Activated T-helper 17 cell treated with anti-CD3 and anti-CD28 coated beads, Interleukin-2, amount 50 U/mL, for 72 hours (primary cell): ENCODE measurements at regions not wholly inside any gene's neighbourhood (a gene's known extent, or its start where the extent isn't known, plus 50 kb on each side); places are given as distances from the start of the nearest gene placed in this dataset.

Experiments
- ATAC-seq: fragments of 150-1000 bp; cut with Tn5 transposase; replicated peaks from 2 replicates; pipeline ENCODE4 v1.10.0; 2021; ENCODE audit warnings: mild to moderate bottlenecking, moderate library complexity
- H3K27ac Mint-ChIP-seq: one replicate; pipeline ENCODE4 v1.8.0; 2022; ENCODE audit warnings: mixed read lengths
- H3K27me3 Mint-ChIP-seq: one replicate; pipeline ENCODE4 v1.8.0; 2022; ENCODE audit warnings: mixed read lengths
- H3K36me3 Mint-ChIP-seq: one replicate; pipeline ENCODE4 v1.8.0; 2022; ENCODE audit warnings: low read depth, mild to moderate bottlenecking, mixed read lengths
- H3K4me1 Mint-ChIP-seq: one replicate; pipeline ENCODE4 v1.8.0; 2022; ENCODE audit warnings: mixed read lengths
- H3K4me3 Mint-ChIP-seq: one replicate; pipeline ENCODE4 v1.8.0; 2022; ENCODE audit warnings: mild to moderate bottlenecking, mixed read lengths
- H3K9me3 Mint-ChIP-seq: one replicate; pipeline ENCODE4 v1.8.0; 2022; ENCODE audit warnings: mixed read lengths

DNA sequence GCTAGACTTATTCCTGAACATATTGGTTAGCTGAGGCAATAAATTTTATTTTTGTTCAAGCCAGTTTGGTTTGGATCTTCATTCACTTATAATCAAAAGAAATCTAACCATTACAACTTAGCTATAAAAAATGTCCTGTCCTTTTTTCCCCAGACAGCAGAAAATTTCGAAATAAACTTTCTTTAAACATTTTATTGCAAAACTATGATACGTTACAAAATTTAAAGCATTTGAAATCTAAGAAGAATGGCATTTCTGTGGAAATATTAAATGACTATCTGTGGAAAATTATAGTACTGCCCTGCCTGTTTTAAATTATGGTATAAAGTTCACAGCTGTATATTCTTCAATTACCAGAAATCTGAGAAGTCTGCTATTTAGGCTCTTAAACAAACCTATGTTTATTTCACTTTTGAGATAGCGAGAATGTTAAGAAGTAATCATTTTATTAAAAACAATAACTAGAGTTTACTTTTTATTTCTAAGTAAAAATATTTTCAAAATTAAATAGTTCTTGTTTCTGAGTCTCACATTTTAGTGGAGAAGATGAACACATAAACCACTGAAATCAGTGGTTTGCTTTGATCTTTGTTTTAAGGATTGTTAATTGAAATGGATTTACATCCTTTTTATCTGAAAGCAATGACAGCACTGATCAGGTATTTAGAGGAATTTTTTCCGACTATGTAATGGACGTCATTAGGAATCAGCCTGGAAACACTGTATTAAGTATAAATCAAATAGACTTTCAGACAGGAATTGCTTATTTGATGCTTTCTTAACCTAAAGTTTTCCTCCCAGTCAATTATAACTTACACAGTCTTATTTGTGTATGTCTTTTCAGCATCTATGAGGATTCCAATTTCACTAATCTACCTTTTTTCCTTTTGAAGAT is 553.7 kb downstream of the COL12A1 start:
- no peaks in the 10 kb centered on the region for H3K36me3 Mint-ChIP-seq
- H3K4me1 Mint-ChIP-seq = no peaks in the 10 kb centered on the region
- H3K27me3 Mint-ChIP-seq = no peaks in the 10 kb centered on the region
- peaks cover 13% of the 10 kb centered on the region for H3K9me3 Mint-ChIP-seq
- no peak overlapping the region for H3K27ac Mint-ChIP-seq
- ATAC-seq = no peak
- H3K4me3 Mint-ChIP-seq = no peak overlapping the region

DNA sequence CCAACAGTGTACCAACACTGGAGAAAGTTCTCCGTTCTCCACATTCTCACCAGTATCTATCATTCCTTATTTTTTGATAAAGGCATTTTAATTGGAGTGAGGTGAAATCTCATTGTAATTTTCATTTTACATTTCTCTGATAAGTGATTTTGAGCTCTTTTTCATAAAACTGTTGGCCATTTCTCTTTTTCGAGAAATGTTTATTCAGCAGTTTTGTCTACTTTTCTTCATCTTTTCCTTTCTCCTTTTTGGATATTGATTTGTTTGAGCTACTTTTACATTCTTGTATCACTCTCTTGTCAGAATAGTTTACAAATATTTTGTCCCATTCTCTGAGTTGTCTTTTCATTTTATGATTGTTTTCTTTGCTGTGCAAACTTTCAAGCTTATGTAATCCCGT is 555.2 kb downstream of the COL12A1 start:
- peaks cover 13% of the 10 kb centered on the region for H3K9me3 Mint-ChIP-seq
- no peak overlapping the region for H3K4me3 Mint-ChIP-seq
- no peaks in the 10 kb centered on the region for H3K4me1 Mint-ChIP-seq
- H3K36me3 Mint-ChIP-seq = no peaks in the 10 kb centered on the region
- H3K27ac Mint-ChIP-seq = no peak overlapping the region
- ATAC-seq = no peak
- H3K27me3 Mint-ChIP-seq = no peaks in the 10 kb centered on the region

DNA sequence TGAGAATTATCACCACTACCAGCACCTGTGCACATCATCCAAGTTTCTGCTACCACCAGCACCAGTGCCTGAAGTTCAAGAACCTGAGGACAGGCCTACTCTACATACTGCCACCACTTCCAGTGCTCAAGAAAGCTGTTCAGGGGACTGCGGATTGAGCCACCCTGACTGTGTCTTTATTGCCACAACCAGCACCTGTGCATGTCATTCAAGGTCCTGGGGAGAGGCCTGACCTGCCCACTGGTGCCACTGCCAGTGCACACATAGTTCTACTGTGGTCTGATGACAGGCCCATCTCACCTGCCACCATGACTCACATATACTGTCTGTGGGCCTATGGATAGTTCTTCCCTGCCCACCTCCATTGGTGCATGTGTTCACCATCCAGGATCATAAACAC is 559.4 kb downstream of the COL12A1 start:
- no peak for ATAC-seq
- Mint-ChIP-seq H3K4me3 (no peak overlapping the region), H3K4me1 (no peaks in the 10 kb centered on the region), H3K27me3 (no peaks in the 10 kb centered on the region), H3K9me3 (peaks cover 13% of the 10 kb centered on the region), H3K36me3 (no peaks in the 10 kb centered on the region), H3K27ac (no peak overlapping the region)

DNA sequence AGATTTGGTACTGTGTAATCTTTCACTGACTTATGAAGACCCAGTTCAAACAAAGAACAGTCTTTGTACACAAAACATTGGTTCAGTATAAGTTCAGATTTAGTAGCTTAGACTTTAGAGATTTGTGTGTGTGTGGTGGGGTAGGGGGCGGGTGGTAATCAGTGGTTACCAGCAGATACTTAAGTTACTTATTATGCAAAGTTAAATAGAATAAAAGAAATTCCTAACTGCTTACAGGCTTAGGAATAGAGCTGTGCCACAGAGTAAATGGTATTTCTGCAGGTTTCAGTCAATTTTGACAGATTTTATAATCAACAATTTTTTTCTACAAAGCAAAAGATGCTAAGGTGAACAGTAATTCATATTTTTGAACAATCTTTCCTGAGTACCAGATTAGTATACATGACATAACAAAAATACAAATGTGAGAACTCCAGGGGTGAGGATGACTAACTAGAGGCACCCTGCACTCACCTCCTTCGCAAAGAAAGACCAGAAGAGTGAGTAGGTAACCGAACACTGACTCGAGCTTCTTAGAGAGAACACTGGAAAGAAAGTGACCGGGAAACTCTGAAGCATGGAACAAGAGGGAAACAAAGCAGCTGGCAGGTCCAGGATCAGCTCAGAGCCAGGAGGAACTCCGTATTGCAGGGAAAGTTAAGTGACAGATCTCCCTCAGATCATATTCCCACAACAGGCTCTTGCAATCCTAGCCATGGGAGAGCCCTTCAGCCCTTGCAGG is 560.6 kb downstream of the COL12A1 start:
- Mint-ChIP-seq H3K36me3 (no peaks in the 10 kb centered on the region), H3K27ac (no peak overlapping the region), H3K4me1 (no peaks in the 10 kb centered on the region), H3K27me3 (no peaks in the 10 kb centered on the region), H3K4me3 (no peak overlapping the region), H3K9me3 (peaks cover 9% of the 10 kb centered on the region)
- ATAC-seq = no peak

DNA sequence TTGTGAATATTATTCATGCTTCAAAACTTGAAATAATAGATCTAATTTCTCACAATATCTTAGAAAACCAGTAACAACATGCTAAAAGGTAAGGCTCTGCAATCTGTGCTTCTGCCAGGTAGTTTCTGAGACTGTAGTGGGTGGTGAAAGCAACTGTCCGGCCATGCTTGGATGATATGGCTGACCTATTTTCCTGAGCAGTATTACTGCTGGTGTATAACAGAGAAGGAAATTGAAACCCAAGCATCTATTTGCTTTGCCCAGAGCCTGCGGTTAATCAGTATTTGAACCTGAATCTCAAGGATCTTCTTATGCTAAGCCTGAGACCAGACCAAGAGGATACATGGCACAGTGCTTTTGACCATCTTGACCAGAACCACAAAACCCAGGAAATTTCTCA is 563.8 kb downstream of the COL12A1 start:
- no peak for ATAC-seq
- no peaks in the 10 kb centered on the region for H3K4me1 Mint-ChIP-seq
- H3K9me3 Mint-ChIP-seq = peaks cover 3% of the 10 kb centered on the region
- H3K27me3 Mint-ChIP-seq = no peaks in the 10 kb centered on the region
- H3K4me3 Mint-ChIP-seq = no peak overlapping the region
- no peaks in the 10 kb centered on the region for H3K36me3 Mint-ChIP-seq
- no peak overlapping the region for H3K27ac Mint-ChIP-seq

DNA sequence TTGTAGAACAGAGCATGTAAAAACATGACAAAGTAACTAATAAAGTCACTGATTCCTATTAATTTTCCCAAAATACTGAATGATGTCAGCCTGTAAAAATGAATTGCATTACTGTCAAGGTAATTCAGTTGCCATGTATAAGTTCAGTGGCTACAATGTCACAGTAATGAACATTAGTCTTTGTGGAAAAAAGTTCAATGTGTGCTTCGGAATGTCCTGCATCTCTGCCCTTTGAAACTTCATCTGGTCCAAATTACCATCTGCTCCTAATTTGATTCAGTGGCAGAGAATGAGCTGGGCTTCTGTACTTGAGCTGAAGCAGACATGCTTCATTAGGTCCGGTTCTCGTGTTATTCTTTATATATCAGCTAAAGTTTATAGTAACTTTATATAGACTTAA is 567.4 kb downstream of the COL12A1 start:
- Mint-ChIP-seq H3K4me1 (no peaks in the 10 kb centered on the region), H3K27me3 (no peaks in the 10 kb centered on the region), H3K4me3 (no peak overlapping the region), H3K9me3 (peaks cover 3% of the 10 kb centered on the region), H3K36me3 (no peaks in the 10 kb centered on the region), H3K27ac (no peak overlapping the region)
- no peak for ATAC-seq

DNA sequence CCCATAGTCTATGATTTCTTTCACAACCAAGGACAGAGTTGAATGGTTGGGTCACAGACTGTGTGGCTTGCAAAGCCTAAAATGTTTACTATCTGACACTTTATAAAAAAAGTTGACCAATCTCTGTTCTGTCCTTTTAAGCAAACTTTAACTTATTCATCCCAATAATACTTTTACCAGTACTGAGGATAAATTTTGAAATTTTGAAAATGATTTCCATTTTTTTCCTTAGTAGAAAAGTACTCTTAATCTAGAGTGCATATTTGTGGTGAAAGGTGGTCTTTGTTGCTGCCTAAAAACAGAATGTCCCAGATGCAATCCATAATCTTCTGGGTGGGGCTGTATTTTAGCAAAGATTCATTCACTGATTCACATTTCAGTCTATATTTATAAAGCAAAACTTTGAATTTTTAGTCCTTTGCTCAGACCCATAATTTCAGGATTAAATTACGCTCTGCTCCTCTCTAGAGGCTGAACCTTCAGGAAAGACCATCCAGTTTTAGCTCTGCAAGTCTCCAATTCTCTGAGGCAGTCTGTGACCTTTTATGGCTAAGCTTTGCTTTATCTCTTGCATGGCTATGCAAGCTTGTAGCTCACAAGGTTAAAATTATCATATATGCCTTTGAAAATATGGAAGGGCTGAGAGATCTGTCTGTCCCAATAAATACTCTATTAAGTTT is 573.5 kb downstream of the COL12A1 start:
- H3K4me1 Mint-ChIP-seq = no peaks in the 10 kb centered on the region
- H3K27ac Mint-ChIP-seq = no peak overlapping the region
- no peaks in the 10 kb centered on the region for H3K27me3 Mint-ChIP-seq
- H3K9me3 Mint-ChIP-seq = peaks cover 3% of the 10 kb centered on the region
- H3K4me3 Mint-ChIP-seq = no peak overlapping the region
- no peaks in the 10 kb centered on the region for H3K36me3 Mint-ChIP-seq
- ATAC-seq = no peak

DNA sequence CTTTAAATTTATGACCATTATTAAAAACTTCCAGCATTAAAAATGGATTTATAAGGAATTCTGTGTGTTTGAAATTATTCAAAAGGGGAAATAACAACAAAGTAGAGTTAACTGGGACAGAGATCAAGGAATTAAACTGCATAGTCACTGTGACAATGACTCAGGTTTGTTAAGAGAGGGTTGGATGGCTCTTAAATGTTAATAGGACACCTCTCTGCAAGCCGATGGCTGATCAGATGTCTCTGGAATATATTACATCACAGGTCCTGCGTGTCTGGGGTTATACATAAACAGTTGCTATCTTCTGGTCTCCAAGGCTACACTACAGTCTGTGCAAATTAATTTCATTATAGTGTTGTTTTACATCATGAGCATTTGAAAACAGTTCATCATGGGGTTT is 574.3 kb downstream of the COL12A1 start:
- no peaks in the 10 kb centered on the region for H3K27me3 Mint-ChIP-seq
- H3K36me3 Mint-ChIP-seq = no peaks in the 10 kb centered on the region
- peaks cover 3% of the 10 kb centered on the region for H3K9me3 Mint-ChIP-seq
- no peaks in the 10 kb centered on the region for H3K4me1 Mint-ChIP-seq
- no peak overlapping the region for H3K4me3 Mint-ChIP-seq
- H3K27ac Mint-ChIP-seq = no peak overlapping the region
- ATAC-seq = no peak

DNA sequence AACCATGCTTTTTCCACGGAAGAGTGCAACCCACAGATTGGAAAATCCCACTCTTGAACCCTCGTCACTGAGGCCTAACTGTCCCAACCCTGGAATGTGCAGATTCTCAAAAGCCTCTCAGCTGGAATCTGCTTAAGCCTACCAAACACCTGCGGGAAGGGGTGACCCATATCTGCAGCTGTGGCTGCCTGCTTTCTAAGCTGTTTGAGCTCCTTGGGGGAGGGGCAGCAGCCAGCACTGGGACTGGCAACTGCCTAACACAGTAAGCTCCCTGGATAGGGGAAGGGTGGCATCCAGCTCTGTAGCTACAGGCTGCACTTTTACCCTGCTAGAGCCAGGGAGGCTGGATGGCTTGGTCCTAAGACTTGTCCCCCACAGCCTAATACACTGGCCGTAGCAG is 579.6 kb downstream of the COL12A1 start:
- H3K4me1 Mint-ChIP-seq = no peaks in the 10 kb centered on the region
- H3K27me3 Mint-ChIP-seq = no peaks in the 10 kb centered on the region
- peaks cover 7% of the 10 kb centered on the region for H3K9me3 Mint-ChIP-seq
- ATAC-seq = no peak
- no peak overlapping the region for H3K27ac Mint-ChIP-seq
- H3K36me3 Mint-ChIP-seq = no peaks in the 10 kb centered on the region
- no peak overlapping the region for H3K4me3 Mint-ChIP-seq

DNA sequence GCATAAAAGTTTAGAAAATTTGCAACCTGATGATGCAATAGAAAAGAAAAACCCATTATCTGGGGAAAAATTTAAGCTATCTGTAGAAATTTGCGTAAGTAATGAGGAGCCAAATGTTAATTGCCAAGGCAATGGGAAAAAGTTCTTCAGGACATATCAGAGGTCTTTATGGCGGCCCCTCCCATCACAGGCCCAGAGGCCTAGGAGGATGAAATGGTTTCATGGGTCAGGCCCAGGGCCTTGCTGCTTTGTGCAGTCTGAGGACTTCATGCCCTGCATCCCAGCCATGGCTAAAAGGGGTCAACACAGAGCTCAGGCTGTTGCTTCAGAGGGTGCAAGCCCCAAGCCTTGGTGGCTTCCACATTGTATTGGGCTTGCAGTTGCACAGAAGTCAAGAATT is 582.8 kb downstream of the COL12A1 start:
- Mint-ChIP-seq H3K9me3 (peaks cover 16% of the 10 kb centered on the region), H3K4me3 (no peak overlapping the region), H3K27ac (no peak overlapping the region), H3K4me1 (no peaks in the 10 kb centered on the region), H3K36me3 (no peaks in the 10 kb centered on the region), H3K27me3 (no peaks in the 10 kb centered on the region)
- no peak for ATAC-seq

DNA sequence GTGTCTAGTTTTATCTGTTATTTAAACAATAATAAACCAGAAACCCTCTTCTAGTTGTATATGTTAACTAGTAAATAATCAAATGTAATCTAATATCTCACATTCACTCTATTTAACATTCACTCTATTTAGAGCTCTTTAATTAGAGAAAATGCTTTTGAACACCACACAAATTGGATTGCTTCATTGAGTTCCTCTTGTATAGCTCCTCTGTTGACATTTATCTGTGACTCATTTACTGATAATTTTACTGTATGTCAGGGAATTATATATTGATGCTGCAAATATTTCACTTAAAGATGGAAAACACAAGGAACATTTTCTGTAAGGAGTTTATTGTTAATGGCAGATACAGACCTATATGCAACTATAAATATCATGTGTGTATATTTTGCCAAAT is 594.6 kb downstream of the COL12A1 start:
- no peak overlapping the region for H3K4me3 Mint-ChIP-seq
- no peak for ATAC-seq
- no peak overlapping the region for H3K27ac Mint-ChIP-seq
- H3K27me3 Mint-ChIP-seq = no peaks in the 10 kb centered on the region
- H3K4me1 Mint-ChIP-seq = no peaks in the 10 kb centered on the region
- H3K9me3 Mint-ChIP-seq = no peaks in the 10 kb centered on the region
- no peaks in the 10 kb centered on the region for H3K36me3 Mint-ChIP-seq

DNA sequence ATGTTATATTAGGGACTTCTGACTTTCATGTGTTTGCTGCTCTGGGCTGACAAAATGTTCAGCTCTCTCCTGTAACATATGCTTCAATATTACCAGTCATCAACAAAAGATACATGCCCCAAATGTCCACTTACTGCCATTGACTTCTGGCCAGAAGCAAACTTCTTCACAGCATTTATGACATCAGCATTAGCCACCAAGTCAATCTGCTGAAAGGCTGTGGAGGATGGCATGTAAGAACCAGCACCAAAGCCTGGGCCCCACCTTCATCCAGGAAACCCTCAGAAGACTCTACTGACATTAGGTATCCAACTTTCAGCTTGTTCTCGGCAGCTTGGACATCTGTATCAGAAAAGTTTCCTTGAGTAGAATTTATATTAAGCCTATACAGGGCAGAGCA is 595.5 kb downstream of the COL12A1 start:
- Mint-ChIP-seq H3K9me3 (no peaks in the 10 kb centered on the region), H3K36me3 (no peaks in the 10 kb centered on the region), H3K27ac (no peak overlapping the region), H3K4me3 (no peak overlapping the region), H3K4me1 (no peaks in the 10 kb centered on the region), H3K27me3 (no peaks in the 10 kb centered on the region)
- no peak for ATAC-seq

DNA sequence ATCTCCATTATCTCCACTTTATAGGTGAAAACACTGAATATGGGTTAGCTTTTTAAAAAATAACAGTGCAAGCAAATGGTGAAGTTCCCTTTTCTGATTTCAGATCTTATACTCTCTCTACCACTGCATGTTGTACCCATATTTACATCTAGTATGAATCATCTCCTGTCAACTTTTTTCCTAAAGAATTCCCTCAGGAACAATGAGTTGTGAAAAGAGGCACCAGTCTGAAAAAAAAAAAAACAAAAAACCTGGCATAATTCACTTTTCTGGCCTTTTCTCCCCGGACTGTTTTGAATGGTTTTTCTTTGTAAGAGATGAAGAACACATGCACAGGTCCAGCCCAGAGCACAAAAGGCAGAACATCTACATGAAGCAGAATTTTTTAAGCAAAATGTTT is 596.0 kb downstream of the COL12A1 start:
- Mint-ChIP-seq H3K27me3 (no peaks in the 10 kb centered on the region), H3K4me3 (no peak overlapping the region), H3K4me1 (no peaks in the 10 kb centered on the region)

DNA sequence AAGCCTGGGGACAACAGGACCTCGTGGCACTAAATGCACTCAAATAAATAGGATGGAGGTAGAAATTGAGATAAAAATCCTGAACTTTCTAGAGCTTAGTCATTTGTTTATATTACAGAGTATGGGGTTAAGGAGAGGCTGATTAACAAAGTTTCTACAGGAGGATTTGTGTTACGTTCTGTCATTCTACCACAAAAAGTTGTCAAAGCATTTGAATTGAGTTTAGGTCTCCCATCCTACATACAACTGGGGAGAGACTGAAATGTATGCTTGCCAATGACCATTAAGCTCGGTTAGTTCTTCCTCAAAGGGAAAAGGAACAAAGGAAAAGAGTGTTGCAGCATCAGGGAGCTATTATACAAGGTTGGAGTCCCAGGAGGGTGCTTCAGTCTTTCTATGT is 597.9 kb downstream of the COL12A1 start:
- no peaks in the 10 kb centered on the region for H3K36me3 Mint-ChIP-seq
- H3K27ac Mint-ChIP-seq = no peak overlapping the region
- no peak overlapping the region for H3K4me3 Mint-ChIP-seq
- no peaks in the 10 kb centered on the region for H3K27me3 Mint-ChIP-seq
- H3K4me1 Mint-ChIP-seq = no peaks in the 10 kb centered on the region
- no peaks in the 10 kb centered on the region for H3K9me3 Mint-ChIP-seq
- ATAC-seq = no peak

More for the DNA sequence above, 596.0 kb downstream of the COL12A1 start:
- H3K9me3 Mint-ChIP-seq = no peaks in the 10 kb centered on the region
- H3K27ac Mint-ChIP-seq = no peak overlapping the region
- ATAC-seq = no peak
- H3K36me3 Mint-ChIP-seq = no peaks in the 10 kb centered on the region

DNA sequence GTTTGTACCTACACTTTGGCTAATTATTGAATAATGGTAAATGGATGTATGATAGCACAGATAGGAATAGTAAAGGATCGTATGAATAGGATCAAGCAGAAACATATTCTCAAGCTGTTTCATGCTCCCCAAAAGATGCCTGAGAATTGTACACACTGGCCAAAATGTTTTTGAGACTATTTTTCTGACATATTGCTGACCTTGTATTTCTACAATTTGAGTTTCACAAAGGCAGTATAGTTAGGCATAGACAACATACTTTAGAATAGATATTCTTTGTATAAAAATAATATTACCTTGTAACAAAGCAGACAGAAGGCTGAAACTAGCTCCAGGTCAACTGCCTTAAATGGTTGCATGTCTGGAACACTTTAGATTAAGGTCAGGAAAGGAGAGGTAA is 598.4 kb downstream of the COL12A1 start:
- Mint-ChIP-seq H3K27me3 (no peaks in the 10 kb centered on the region), H3K4me1 (no peaks in the 10 kb centered on the region), H3K4me3 (no peak overlapping the region), H3K9me3 (no peaks in the 10 kb centered on the region), H3K36me3 (no peaks in the 10 kb centered on the region), H3K27ac (no peak overlapping the region)
- ATAC-seq = no peak
